T-helper 2 cell (primary cell): ENCODE measurements at regions not wholly inside any gene's neighbourhood (a gene's known extent, or its start where the extent isn't known, plus 50 kb on each side); places are given as distances from the start of the nearest gene placed in this dataset.
"Not testable (repeated sequence)": the region's sequence is repeated elsewhere in the genome, so short reads cannot be mapped to it uniquely, and the experiment has no call there.

ENCODE experiments used
- DNase-seq, 5 experiments: peaks; one replicate each; pipeline versions ENCODE4 v3.0.0 to v3.0.0-alpha.2; 2012 to 2022

DNA sequence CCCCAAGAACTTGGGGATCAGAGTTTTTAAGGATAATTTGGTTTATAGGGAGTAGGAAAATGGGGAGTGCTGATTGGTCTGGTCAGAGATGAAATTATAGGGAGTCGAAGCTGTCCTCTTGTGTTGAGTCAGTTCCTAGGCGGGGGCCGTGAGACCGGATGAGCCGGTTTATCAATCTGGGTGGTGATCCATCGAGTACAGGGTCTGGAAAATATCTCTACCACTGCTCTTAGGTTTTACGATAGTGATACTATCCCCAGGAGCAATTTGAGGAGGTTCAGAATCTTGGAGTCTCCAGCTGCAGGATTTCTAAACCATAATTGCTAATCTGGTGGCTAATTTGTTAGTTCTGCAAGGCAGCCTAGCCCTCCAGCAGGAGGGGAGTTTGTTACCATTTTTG lies 403.4 kb downstream of the CDH11 start:
- no peak for DNase-seq

DNA sequence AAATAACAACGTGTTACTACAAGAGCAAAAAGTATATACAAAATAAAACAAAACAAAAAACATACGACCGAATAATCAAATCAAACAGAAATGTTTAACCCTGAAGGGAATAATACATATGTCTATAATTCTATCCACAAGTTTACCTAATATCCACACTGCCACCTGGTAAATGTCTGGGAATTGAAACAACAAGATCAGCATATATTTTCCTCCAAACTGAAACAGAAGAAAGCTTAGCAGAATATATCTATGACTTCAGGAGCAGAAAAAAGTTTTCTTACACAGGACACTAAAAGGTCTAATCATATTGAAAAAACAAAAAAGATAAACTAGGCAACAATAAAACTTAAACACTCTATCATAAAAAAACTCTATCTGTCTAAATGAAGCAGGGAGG lies 404.0 kb downstream of the CDH11 start:
- DNase-seq = no peak

DNA sequence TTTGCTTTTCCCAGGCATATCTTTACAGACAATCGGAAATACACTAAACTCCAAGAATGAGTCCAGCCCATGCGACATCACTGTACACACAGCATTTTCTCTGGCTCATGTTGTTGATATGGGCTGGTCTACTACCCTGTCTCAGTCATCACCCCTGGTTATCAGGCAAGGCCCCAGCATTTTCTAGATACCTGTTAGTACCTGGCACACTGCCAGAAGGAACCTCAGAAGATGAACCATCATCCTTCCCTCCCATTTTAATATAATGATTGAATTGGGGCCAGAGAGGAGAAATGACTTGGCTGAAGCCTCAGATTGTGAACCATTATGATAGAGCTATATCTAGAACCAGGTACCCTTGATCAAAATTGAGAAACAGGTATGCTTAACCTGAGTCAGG lies 406.2 kb downstream of the CDH11 start:
- DNase-seq = no peak

DNA sequence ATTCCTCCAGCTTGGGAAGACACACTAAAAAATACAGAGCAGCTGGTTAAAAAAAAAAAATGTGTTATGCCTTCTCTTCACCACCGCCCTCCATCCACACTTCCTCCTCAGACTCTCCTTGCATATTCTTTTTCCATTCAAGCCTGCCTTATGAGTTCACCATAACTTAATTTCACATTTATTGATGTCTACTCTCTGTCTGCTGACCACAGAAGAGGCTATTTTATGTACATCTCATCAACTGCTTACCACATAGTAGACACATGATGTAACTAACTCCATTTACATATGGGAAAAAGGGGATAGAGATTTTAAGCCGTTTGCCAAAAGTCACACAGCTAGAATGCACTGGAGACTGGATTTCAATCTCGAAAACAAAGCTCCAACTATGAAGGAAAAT lies 409.8 kb downstream of the CDH11 start:
- DNase-seq = no peak

DNA sequence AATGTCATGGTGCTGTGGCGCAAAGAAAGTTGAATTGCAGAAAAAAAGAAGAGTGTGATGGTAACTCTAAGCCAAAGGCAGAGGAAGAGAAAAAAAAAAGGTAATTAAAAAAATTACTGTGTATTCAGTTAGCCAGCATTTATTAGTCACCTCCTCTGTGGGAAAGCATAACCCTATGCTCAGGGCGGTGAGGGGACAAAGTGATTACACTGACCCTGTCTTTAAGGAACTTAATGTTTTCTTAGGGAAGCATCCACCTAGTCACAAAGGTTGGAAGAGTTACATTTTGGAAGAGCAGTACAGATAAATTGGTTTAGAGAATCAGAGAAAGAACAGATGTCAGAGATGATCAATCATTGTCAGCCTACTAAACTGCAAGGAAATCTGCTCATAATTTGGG lies 410.3 kb downstream of the CDH11 start:
- no peak for DNase-seq

DNA sequence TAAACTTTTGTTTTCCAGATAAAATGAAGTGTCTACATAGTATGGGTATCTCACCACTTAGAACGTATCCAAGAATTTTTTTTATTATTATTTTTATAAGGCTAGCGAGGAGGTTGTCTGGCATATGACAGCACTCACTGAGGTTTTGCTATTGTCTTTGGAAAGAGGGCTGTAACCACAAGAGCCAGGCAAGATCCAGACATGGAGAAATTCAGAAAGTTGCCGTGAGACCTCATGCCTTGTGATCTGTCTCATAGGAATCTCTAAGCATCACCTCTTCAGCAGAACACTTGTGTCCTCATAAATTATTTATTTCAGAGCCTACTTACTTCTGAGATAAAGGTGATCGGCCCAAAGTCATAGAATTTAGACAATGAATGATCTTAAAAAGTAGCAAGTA lies 410.8 kb downstream of the CDH11 start:
- DNase-seq = no peak

DNA sequence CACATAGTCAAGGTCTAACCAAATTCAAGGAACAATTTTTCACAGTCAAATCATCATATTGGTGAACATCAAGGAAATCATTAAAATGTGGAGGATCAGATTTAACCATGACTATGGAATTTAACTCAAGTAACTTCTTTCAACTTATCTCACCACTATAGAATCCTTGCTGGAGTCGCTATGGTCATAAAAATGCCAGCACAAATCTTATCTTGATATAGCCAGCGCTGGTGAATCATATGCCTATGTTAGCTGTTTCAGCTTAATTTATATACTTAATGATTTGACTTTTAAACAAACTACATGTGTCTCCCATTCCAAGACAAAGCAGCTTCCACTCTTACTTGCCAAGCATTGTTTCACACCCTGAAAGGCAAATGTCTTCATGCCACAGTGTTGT lies 416.4 kb downstream of the CDH11 start:
- DNase-seq = no peak

DNA sequence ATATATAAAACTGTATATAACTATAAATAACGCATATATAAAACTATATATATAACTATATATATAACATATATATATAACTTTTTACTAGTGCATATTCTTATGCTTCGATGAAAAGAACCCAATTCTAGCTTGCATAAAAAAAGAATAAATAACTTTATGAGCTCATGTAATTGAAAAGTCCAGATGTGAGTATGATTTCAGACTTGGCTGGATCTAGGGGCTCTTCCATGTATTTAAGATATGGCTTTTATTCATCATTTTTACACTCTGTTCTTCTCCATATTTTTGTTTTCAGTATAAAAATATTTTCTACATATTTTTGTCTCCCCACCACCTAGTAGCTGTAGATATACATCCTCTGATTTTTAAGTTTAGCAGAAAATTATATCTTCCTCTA lies 417.5 kb downstream of the CDH11 start:
- no peak for DNase-seq

DNA sequence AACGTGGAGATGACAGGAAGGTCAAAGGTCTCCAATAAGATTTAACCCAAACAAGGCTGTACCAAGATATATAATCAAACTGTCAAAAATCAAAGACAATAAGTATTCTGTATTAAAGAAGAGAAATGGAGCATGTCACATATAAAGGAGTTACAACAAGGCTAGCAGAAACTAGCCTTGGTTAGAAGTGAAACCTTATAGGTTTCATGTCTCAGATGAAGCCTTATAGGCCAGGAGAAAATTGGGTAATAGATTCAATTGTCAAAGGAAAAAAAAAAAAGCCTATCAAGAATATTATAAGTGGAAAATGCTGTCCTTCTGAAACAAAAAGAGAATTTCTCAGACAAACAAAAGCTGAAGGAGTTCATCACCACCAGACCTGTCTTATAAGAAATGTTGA lies 419.4 kb downstream of the CDH11 start:
- DNase-seq = no peak

DNA sequence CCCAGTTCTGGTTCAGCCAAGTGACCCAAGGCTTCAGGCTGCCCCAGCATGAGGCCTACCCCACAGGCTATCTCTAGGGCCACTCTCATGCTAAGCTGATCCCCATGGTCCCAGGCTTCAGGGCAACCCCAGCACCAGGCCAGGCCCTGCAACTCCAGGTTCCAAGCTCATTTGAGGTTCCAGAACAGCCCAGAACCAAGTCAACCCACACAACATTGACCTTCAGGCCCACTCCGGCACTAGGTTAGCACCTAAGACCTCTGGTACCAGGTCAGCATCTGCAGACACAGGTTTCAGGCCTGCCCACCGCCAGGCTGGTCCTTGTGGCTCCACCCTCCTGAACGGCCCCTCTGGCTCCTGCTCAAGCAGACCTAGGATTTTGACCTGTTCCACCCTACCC lies 421.2 kb downstream of the CDH11 start:
- no peak for DNase-seq

DNA sequence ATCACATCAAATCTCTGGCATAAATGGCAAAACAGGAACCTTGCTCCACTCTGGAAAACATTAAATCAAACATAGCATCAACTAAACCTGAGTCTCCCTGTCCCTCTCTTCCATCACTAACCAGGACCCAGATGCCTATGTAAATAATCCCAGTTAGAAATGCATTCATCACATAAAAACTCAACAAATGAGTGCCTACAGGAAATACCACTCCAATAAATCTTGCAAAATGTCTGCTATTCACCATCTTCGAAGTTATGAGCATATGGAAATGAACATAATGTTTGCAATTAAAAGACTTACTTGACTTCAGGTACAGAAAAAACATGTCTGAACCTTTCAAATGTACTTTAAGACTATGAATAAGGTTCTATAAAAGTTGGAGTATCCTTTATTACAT lies 425.0 kb downstream of the CDH11 start:
- no peak for DNase-seq

DNA sequence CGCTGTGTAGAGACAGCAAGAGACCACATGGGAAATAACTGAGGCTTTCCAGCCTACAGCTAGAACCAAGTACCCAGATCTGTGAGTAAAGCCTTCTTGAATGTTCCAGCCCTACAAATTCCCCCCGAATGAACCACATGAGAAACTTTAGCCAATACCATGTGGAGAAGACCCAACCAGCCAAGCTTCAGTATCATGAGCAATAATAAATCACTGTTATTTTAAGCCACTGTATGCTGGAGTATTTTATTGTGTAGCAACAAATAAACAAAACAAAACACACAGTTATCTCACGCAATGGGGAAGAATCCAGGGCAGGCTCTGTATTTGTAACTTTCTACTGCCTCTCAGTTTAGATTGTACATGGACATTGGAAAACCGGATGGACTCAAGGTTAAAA lies 426.2 kb downstream of the CDH11 start:
- no peak for DNase-seq

DNA sequence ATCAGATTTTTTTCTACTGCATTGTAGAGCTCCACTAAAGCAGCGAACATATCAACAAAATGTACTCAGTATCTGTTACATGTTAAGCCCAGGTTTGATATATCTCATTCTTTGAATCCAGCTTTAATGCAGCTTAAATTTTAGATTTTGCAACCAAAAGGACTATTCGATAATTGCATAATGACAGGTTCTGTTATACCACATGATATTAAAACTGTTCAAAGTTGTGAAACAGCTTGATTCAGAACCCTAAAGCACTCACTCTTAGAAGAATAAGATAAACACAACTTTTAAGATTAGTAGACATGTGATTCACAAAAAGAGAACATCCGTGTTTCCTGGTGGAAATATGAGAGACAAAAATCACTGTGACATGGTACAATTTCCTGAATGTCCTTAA lies 427.9 kb downstream of the CDH11 start:
- no peak for DNase-seq

DNA sequence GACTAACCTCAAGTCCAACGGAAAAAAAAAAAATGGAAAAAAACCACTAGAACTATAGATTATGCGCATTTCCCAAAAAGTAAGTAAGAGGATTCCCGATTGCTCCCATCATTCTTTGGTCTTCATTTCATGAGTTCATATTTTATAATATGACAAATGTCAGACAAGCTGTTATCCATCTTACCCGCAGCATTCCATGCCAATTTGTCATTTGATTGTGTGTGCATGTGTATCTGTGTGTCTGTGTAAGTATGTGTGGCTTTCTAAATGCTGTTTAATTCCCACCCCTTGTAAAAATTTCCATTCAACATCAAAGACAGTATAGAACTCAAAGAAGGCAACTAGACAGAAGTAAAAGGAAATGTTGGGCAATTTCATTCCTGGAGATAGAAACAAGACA lies 434.1 kb downstream of the CDH11 start:
- DNase-seq = no peak

DNA sequence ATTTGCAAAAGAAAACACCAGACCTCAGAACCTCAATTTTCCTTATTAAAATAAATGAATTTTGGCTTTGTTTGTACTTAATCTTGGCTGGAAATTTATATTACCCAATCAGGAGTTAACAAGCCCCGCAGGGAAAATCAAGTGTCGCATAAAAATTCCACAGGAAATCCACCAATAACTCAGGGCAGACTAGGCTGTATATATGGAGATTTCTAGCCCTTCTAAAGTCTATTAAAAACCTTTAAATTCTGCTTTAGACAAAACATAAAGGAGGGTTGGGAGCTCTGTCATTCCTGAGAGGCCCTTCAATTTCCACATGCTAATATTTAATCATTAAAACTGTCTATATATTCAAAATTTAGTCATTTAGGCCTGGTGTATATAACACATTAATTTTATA lies 434.7 kb downstream of the CDH11 start:
- DNase-seq = no peak

DNA sequence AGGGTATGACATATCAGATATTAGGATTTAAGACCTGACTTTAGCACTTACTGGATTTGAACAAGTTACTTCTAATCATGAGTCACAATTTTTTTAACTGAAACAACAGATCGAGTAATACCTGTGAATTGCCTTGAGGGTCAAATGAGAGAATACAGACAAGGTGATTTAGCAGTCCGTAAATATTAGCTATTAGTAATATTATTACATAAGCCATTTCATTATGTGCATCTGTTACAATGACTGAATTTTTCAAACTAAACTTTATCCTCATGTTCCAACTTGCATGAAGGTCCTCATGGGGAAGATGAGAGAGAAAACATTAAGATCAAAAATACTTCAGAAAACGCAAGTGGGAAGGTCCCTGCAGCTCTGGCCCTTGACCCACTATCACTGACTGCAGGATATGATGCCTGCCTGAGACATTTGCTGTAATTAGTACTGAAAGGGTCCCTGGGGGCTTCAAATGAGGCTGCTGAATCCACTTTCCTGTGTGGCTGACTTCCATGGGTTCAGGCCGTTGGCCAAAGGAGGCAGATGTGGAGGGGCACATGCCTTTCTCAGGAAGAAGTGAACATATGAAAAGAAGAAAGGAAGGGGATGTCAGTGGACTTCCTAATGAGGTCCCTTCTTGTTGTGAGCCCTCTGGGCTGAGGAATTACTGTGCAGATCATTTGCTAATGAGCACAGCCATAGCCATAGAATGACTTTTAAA lies 441.7 kb downstream of the CDH11 start:
- DNase-seq = no peak

DNA sequence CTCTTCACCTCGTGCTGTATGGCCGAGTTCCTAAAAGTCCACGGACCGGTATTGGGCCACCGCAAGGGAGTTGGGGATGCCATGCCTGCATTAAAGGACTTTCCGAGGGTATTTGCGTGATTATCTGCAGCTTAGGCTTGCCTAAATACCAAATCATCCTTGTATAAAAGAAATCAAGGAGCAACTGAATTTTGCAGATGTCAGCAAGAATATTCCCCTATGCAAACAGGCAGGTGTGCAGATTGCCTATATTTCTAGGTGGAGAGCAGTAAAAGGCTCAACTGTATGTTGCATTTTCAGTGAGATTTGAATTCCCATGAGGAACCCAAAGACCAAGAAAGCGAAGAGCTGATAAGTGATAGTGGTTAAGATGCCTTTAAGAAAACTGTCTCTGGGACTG lies 452.3 kb downstream of the CDH11 start:
- no peak for DNase-seq

DNA sequence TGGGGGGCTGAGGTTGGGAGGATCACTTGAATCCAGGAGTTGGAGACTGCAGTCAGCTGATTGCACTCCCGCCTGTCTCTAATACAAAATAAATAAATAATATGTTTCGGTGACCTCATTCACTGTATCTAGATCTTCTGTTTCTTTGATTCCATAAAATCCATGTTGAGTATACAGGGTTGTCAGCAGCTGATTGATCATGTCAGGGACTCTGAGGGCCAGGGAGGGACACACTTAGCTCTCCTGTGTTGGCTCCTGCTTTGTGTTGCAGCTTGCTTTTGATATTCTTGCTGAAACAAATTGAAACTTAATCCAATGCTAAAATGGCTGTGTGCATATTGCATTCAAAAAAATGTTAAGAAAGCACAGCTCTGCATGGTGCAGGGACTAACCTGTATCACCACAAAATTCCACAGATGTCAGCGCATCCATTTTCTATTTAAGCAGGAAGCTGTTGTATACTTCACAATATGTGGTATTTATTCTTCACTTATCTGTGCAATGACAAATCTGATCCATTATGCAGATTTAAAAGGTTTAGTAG lies 454.5 kb downstream of the CDH11 start:
- no peak for DNase-seq

DNA sequence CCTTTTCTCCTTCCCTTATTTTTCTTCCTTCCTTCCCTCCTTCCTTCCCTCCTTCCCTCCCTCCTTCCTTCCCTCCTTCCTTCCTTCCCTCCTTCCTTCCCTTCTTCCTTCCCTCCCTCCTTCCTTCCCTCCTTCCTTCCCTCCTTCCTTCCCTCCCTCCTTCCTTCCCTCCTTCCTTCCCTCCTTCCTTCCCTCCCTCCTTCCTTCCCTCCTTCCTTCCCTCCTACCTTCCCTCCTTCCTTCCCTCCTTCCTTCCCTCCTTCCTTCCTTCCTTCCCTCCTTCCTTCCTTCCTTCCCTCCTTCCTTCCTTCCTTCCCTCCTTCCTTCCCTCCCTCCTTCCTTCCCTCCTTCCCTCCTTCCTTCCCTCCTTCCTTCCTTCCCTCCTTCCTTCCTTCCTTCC lies 459.6 kb downstream of the CDH11 start:
- DNase-seq = not testable (repeated sequence)

DNA sequence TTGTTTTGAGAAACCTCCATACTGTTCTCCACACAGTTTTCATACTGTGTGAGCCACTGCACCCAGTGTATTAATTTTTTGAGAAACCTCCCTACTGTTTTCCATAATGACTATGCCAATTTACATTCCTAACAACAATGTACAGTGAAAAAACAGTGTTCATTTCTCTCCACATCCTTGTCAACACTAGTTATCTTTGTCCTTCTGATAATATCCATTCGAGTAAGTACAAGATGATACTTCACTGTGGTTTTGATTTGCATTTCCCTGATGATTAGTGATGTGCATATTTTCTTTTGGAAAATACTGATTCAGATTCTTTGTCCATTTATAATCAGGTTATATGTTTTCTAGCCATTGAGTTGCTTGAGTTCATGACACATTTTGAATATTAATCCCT lies 462.0 kb downstream of the CDH11 start:
- no peak for DNase-seq

DNA sequence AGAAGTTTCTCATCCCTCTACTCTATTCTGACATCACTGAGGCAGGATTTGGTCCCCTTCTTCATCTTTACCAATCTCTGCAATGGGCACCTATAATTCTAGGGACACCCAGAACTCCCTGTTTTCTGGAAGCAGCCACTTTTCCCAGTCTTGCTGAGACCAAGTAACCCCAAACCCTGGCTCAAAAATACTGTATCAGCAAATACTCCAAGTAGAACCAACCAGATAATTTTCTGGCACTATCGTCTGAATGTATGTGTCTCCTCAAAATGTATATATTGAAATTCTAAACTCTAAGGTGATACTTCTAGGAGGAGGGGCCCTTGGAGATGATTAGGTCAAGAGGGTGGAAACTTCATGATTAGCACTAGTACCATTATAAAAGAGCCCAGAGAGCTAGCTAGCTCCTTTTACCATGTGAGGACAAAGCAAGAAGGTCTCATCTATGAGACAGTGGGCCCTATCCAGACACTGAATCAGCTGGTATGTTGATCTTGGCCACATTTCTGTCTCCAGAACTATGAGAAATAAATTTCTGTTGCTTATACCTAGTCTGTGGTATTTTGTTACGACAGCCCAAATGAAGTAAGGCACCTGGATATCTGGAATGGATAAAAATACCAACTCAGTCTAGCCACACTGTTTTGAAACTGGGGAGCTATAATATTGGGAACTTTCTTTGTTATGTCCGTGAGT lies 464.4 kb downstream of the CDH11 start:
- no peak for DNase-seq

DNA sequence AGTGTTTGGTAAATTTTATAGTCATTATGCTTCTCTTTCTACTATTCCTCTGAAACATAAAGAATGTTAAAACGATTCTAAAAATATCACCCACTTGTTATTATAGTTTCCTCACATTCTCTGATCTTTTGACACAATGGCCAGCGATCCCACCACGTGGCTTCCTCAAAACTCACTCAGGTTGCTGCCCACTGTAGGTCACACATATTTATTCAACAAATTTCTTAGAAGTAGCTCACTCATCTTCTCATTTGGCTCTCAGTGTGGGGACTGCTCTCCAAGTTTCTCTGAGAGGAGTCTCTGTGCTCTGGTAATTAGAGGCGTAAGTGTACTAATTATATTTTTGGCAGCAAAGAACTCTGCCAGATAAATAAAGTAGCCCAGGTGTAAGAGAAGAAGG lies 465.4 kb downstream of the CDH11 start:
- no peak for DNase-seq

DNA sequence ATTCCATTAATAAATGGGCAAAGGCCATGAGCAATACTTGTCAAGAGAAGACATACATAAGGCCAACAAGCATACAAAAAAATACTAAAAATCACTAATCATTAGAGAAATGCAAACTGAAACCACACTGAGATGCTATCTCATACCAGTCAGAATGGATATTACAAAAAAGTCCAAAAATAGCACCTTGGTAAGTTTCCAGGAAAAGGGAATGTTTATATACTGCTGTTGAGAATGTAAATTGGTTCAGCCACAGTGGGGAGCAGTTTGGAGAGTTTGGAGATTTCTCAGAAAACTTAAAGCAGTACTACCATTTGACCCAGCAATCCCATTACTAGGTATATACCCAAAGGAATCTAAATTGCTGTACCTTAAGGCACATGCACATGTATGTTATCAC lies 467.7 kb downstream of the CDH11 start:
- no peak for DNase-seq

DNA sequence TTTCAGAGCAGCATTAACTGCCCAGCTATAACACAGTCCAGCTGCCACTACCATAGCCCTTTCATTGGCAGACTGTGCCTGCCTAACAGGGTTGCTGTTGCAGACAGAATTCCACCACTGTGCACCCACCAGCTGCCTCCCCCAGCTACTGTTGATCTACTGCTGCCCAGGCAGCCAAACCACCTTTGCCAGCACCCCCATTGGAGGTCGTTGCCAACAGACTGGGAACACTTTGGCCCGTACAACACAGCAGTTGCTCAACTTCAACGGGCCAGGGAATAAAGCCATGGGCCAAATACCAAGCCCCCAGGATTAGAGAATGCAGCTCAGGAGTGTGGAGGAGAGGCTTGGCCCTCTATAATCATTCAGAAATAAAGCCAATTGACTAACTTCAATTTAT lies 473.6 kb downstream of the CDH11 start:
- DNase-seq = no peak

DNA sequence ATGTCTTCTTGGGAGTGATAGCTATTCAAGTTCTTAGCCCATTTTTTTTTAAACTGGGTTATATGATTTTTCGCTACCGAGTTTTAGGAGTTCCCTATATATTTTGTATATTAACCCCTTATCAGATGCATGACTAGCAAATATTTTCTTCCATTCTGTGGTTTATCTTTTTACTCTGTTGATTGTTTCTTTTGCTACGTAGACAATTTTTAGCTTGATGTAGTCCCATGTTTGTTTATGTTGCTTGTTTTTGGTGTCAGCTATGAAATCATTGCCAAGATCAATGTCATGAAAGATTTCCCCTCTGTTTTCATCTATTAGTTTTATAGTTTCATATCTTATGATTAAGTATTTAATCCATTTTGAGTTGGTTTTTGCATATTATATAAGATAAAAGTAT lies 480.5 kb downstream of the CDH11 start:
- no peak for DNase-seq
